ENCODE measurements at regions not wholly inside any gene's neighbourhood (a gene's known extent, or its start where the extent isn't known, plus 50 kb on each side); places are given as distances from the start of the nearest gene placed in this dataset. TPM values are rescaled to one million over a fixed set of nuclear protein-coding genes. Genes with fewer than 3 reads are reported as not detected.
"Not testable (repeated sequence)": the region's sequence is repeated elsewhere in the genome, so short reads cannot be mapped to it uniquely, and the experiment has no call there.

- intact Hi-C loops (cut with micrococcal nuclease): no loop called here
- CTCF ChIA-PET: no interaction called here
- no peak overlapping the region for H3K27ac Mint-ChIP-seq
- no peaks in the 10 kb centered on the region for H3K36me3 Mint-ChIP-seq (ENCODE audit: low read depth)
- no peak for DNase-seq
- no peak overlapping the region for H3K4me3 Mint-ChIP-seq
- H3K9me3 Mint-ChIP-seq: no peaks in the 10 kb centered on the region
- no peaks in the 10 kb centered on the region for H3K27me3 Mint-ChIP-seq (ENCODE audit: low read depth)
- no peaks in the 10 kb centered on the region for H3K4me1 Mint-ChIP-seq (ENCODE audit: low read depth)
These were observed 1689.2 kb downstream of the OTOL1 start for GRCh38 chr3:163185721-163186350.

GRCh38 chr3:163175970-163176369 is 1679.4 kb downstream of the OTOL1 start:
- peaks cover 7% of the 10 kb centered on the region for H3K9me3 Mint-ChIP-seq
- DNase-seq: no peak
- H3K4me3 Mint-ChIP-seq: no peak overlapping the region
- intact Hi-C loops (cut with micrococcal nuclease): no loop called here
- H3K36me3 Mint-ChIP-seq (ENCODE audit: low read depth): no peaks in the 10 kb centered on the region
- H3K27ac Mint-ChIP-seq: no peak overlapping the region
- no peaks in the 10 kb centered on the region for H3K27me3 Mint-ChIP-seq (ENCODE audit: low read depth)
- no peaks in the 10 kb centered on the region for H3K4me1 Mint-ChIP-seq (ENCODE audit: low read depth)
- CTCF ChIA-PET: no interaction called here

GRCh38 chr3:163172513-163172912 is 1675.9 kb downstream of the OTOL1 start:
- H3K36me3 Mint-ChIP-seq (ENCODE audit: low read depth); intact Hi-C loops (cut with micrococcal nuclease); H3K27ac Mint-ChIP-seq; DNase-seq; H3K4me3 Mint-ChIP-seq; H3K4me1 Mint-ChIP-seq (ENCODE audit: low read depth); H3K27me3 Mint-ChIP-seq (ENCODE audit: low read depth); CTCF ChIA-PET: not testable (repeated sequence)
- H3K9me3 Mint-ChIP-seq: peaks cover 11% of the 10 kb centered on the region

GRCh38 chr3:163166197-163166596 is 1669.6 kb downstream of the OTOL1 start:
- Mint-ChIP-seq H3K4me1 (ENCODE audit: low read depth) (no peaks in the 10 kb centered on the region), H3K36me3 (ENCODE audit: low read depth) (no peaks in the 10 kb centered on the region), H3K27ac (no peak overlapping the region), H3K9me3 (peaks cover 25% of the 10 kb centered on the region), H3K4me3 (no peak overlapping the region), H3K27me3 (ENCODE audit: low read depth) (no peaks in the 10 kb centered on the region)
- intact Hi-C loops (cut with micrococcal nuclease): no loop called here
- no peak for DNase-seq
- CTCF ChIA-PET: no interaction called here

GRCh38 chr3:163159306-163159705 is 1662.7 kb downstream of the OTOL1 start:
- no peak for DNase-seq
- intact Hi-C loops (cut with micrococcal nuclease): no loop called here
- no peaks in the 10 kb centered on the region for H3K4me1 Mint-ChIP-seq (ENCODE audit: low read depth)
- H3K9me3 Mint-ChIP-seq: peaks cover 8% of the 10 kb centered on the region
- H3K4me3 Mint-ChIP-seq: no peak overlapping the region
- CTCF ChIA-PET: no interaction called here
- no peaks in the 10 kb centered on the region for H3K27me3 Mint-ChIP-seq (ENCODE audit: low read depth)
- H3K36me3 Mint-ChIP-seq (ENCODE audit: low read depth): no peaks in the 10 kb centered on the region
- H3K27ac Mint-ChIP-seq: no peak overlapping the region

GRCh38 chr3:163139600-163139999 is 1643.0 kb downstream of the OTOL1 start:
- no peak overlapping the region for H3K27ac Mint-ChIP-seq
- CTCF ChIA-PET: no interaction called here
- H3K27me3 Mint-ChIP-seq (ENCODE audit: low read depth): no peaks in the 10 kb centered on the region
- H3K9me3 Mint-ChIP-seq: peaks cover 9% of the 10 kb centered on the region
- intact Hi-C loops (cut with micrococcal nuclease): no loop called here
- no peak overlapping the region for H3K4me3 Mint-ChIP-seq
- no peaks in the 10 kb centered on the region for H3K36me3 Mint-ChIP-seq (ENCODE audit: low read depth)
- no peaks in the 10 kb centered on the region for H3K4me1 Mint-ChIP-seq (ENCODE audit: low read depth)
- DNase-seq: no peak

GRCh38 chr3:163138258-163138657 is 1641.7 kb downstream of the OTOL1 start:
- Mint-ChIP-seq H3K4me3 (no peak overlapping the region), H3K27me3 (ENCODE audit: low read depth) (no peaks in the 10 kb centered on the region), H3K4me1 (ENCODE audit: low read depth) (no peaks in the 10 kb centered on the region), H3K36me3 (ENCODE audit: low read depth) (no peaks in the 10 kb centered on the region), H3K27ac (no peak overlapping the region), H3K9me3 (peaks cover 9% of the 10 kb centered on the region)
- intact Hi-C loops (cut with micrococcal nuclease): no loop called here
- no peak for DNase-seq
- CTCF ChIA-PET: no interaction called here

GRCh38 chr3:163132111-163132510 is 1635.5 kb downstream of the OTOL1 start:
- H3K9me3 Mint-ChIP-seq: peaks cover 22% of the 10 kb centered on the region
- DNase-seq: no peak
- no peaks in the 10 kb centered on the region for H3K4me1 Mint-ChIP-seq (ENCODE audit: low read depth)
- CTCF ChIA-PET: no interaction called here
- H3K27me3 Mint-ChIP-seq (ENCODE audit: low read depth): no peaks in the 10 kb centered on the region
- H3K27ac Mint-ChIP-seq: no peak overlapping the region
- H3K4me3 Mint-ChIP-seq: no peak overlapping the region
- intact Hi-C loops (cut with micrococcal nuclease): no loop called here
- H3K36me3 Mint-ChIP-seq (ENCODE audit: low read depth): no peaks in the 10 kb centered on the region

GRCh38 chr3:163129287-163129686 is 1632.7 kb downstream of the OTOL1 start:
- no peak for DNase-seq
- Mint-ChIP-seq H3K9me3 (peaks cover 31% of the 10 kb centered on the region), H3K36me3 (ENCODE audit: low read depth) (no peaks in the 10 kb centered on the region), H3K27ac (no peak overlapping the region), H3K4me1 (ENCODE audit: low read depth) (no peaks in the 10 kb centered on the region), H3K27me3 (ENCODE audit: low read depth) (no peaks in the 10 kb centered on the region), H3K4me3 (no peak overlapping the region)
- intact Hi-C loops (cut with micrococcal nuclease): no loop called here
- CTCF ChIA-PET: no interaction called here

- CTCF ChIA-PET: no interaction called here
- no peak overlapping the region for H3K27ac Mint-ChIP-seq
- H3K36me3 Mint-ChIP-seq (ENCODE audit: low read depth): no peaks in the 10 kb centered on the region
- H3K4me1 Mint-ChIP-seq (ENCODE audit: low read depth): no peaks in the 10 kb centered on the region
- peaks cover 33% of the 10 kb centered on the region for H3K9me3 Mint-ChIP-seq
- no peak overlapping the region for H3K4me3 Mint-ChIP-seq
- H3K27me3 Mint-ChIP-seq (ENCODE audit: low read depth): no peaks in the 10 kb centered on the region
- no peak for DNase-seq
- intact Hi-C loops (cut with micrococcal nuclease): no loop called here
These were observed 1629.5 kb downstream of the OTOL1 start for GRCh38 chr3:163126115-163126514.

Small RNAs in the stretch of these regions (microRNA-seq; reads per million reads assigned to microRNA genes)
- not detected for gene MIR1263 (ENCODE audit: borderline microRNAs expressed, borderline replicate concordance)

Data from activated naive CD4-positive, alpha-beta T cell treated with anti-CD3 and anti-CD28 coated beads for 36 hours (primary cell).